ENCODE measurements at regions not wholly inside any gene's neighbourhood (a gene's known extent, or its start where the extent isn't known, plus 50 kb on each side); places are given as distances from the start of the nearest gene placed in this dataset.
"Not testable (repeated sequence)": the region's sequence is repeated elsewhere in the genome, so short reads cannot be mapped to it uniquely, and the experiment has no call there.

DNA sequence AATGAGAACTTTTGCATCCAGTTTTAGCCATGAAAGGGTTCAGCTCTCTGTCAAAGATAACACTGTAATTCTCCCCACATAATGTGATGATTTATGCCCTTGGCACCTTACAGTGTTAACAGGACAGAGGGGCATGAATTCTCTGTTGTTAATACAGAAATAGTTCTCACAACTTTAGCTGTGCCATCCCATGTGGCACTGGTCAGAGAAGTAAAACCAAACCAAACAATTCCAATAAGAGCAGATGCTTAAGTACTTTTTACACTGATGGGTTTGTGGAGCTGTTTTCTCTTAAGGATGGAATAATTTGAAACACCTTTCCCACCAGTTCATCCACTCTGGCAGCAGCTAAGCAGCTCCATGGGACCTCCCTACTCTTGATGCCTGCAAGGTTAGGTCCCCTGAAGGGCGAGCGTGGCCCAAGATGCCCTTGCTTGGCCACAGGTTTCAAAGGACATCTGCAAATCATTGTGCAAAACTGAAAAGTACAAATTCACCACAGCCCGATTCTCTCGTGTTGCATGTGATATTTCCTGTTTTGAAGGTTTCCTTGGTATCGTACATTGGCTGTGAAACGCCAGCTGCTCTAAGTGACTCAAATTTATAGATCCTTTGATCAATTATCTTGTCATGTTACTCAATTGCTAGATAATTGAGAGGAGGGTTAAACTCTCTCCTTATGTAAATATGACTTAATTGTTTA lies 82.5 kb upstream of the CREB5 start:
- Histone ChIP-seq H3K27me3 (ENCODE audit: control insufficient read depth, insufficient read depth, low read length) (no peaks in the 10 kb centered on the region), H3K4me3 (ENCODE audit: insufficient read depth, low read depth, low read length) (no peak overlapping the region), H3K36me3 (replicated peaks; ENCODE audit: control insufficient read depth, insufficient read depth, low read length) (no peaks in the 10 kb centered on the region)
- DNase-seq: no peak

DNA sequence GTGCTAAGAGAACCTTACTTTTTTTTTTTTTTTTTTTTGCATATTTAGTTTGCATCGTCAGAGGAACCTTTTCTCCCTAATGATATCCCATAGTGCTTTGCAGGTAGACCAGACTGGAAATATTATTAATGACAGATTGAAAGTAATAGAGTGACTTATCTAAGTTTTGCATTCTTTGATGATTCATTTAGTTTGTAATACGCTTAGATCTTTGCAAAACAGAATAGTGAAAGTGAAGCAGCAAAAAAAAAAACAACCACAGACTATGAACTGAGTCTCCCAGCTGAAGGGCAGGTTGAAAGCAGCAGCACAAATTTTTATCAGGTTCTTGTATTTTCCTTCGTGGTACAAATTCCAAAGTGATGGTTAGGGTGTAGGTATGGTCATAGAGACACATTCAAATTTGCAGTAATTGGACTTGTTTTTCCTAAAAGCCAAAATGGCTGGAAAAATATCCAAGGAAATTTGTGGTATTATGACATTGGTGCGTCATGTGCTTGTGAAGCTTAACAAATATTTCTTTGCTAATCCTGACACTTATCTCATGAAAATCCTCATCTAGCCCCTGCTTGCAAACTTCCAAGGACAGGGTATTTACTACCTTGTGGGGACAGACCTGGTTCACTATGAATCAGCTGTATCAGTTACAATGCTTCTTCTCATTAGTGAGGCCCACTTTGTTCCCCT lies 81.8 kb upstream of the CREB5 start:
- Histone ChIP-seq H3K4me3 (ENCODE audit: insufficient read depth, low read depth, low read length) (no peak overlapping the region), H3K36me3 (replicated peaks; ENCODE audit: control insufficient read depth, insufficient read depth, low read length) (no peaks in the 10 kb centered on the region), H3K27me3 (ENCODE audit: control insufficient read depth, insufficient read depth, low read length) (no peaks in the 10 kb centered on the region)
- DNase-seq: no peak

DNA sequence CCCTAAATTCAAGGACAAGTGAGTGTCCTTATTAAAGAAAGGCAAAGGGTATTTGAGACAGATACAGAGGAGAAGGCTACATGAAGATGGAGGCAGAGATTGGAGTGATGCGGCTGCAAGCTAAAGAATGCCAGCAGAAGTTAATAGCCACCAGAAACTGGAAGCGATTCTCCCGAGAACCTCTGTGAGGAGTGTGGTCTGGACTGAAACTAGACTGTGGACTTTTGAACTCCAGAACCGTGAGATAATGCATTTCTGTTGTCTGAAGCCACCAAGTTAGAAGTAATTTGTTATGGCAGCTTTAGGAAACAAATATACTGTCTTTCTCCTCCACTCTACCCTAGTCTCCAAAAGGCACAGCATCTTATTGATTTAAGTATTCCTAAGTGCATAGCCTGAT lies 80.3 kb upstream of the CREB5 start:
- no peak for DNase-seq
- H3K4me3 ChIP-seq (ENCODE audit: insufficient read depth, low read depth, low read length): no peak overlapping the region
- H3K27me3 ChIP-seq (ENCODE audit: control insufficient read depth, insufficient read depth, low read length): no peaks in the 10 kb centered on the region
- no peaks in the 10 kb centered on the region for H3K36me3 ChIP-seq (replicated peaks; ENCODE audit: control insufficient read depth, insufficient read depth, low read length)

DNA sequence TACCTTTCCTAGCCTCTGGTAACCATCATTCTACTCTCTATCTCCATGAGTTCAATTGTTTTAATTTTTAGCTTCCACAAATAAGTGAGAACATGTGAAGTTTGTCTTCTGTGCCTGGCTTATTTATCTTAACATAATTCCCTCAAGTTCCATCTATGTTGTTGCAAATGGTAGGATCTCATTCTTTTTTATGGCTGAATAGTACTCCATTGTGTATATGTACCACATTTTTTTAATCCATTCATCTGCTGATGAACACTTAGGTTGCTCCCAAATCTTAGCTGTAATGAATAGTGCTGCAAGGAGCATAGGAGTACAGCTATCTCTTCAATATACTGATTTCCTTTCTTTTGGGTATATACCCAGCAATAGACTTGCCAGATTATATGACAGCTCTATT lies 78.8 kb upstream of the CREB5 start:
- not testable (repeated sequence) for H3K36me3 ChIP-seq (replicated peaks; ENCODE audit: control insufficient read depth, insufficient read depth, low read length); H3K27me3 ChIP-seq (ENCODE audit: control insufficient read depth, insufficient read depth, low read length); DNase-seq; H3K4me3 ChIP-seq (ENCODE audit: insufficient read depth, low read depth, low read length)

DNA sequence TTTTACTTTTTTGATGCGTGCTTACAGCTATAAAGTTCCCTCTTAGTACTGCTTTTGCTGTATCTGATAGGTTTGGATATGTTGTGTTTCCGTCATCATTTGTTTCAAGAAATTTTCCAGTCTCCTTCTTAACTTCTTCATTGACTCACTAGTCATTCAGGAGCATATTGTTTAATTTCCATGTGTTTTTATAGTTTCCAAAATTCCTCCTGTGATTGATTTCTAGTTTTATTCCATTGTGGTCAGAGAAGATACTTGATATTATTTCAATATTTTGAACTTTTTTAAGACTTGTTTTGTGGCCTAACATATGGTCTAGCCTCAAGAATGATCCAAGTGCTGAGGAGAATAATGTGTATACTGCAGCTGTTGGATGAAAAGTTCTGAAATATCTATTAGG lies 75.5 kb upstream of the CREB5 start:
- H3K4me3 ChIP-seq (ENCODE audit: insufficient read depth, low read depth, low read length): no peak overlapping the region
- H3K36me3 ChIP-seq (replicated peaks; ENCODE audit: control insufficient read depth, insufficient read depth, low read length): no peaks in the 10 kb centered on the region
- no peaks in the 10 kb centered on the region for H3K27me3 ChIP-seq (ENCODE audit: control insufficient read depth, insufficient read depth, low read length)
- no peak for DNase-seq

DNA sequence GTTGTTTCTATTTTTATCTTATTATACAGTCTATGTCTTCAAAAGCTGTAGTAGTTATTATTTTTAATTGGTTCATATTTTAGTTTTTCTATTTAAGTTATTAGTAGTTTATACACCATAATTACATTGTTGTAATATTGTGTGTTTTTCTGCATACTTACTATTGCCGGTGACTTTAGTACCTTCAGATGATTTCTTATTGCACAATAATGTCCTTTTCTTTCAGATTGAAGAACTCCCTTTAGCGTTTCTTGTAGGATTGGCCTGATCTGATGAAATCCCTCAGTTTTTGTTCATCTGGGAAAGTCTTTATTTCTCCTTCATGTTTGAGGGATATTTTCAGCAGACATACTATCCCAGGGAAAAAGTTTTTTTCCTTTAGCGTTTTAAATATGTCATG lies 74.3 kb upstream of the CREB5 start:
- H3K36me3 ChIP-seq (replicated peaks; ENCODE audit: control insufficient read depth, insufficient read depth, low read length): no peaks in the 10 kb centered on the region
- no peak overlapping the region for H3K4me3 ChIP-seq (ENCODE audit: insufficient read depth, low read depth, low read length)
- DNase-seq: no peak
- no peaks in the 10 kb centered on the region for H3K27me3 ChIP-seq (ENCODE audit: control insufficient read depth, insufficient read depth, low read length)

DNA sequence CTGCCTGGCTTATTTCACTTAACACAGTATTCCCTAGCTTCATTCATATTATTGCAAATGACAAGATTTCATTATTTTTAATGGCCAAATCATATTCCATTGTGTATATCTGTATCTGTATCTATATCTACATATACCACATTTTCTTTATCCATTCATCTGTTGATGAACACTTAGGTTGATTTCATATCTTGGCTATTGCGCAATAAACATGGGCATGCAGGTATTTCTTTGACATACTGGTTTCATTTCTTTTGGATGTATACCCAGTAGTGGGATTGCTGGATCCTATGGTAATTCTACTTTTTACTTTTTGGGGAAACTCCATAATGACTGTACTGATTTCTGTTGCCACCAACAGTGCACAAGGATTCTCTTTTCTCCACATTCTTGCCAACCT lies 68.9 kb upstream of the CREB5 start:
- Histone ChIP-seq H3K36me3 (replicated peaks; ENCODE audit: control insufficient read depth, insufficient read depth, low read length) (no peaks in the 10 kb centered on the region), H3K27me3 (ENCODE audit: control insufficient read depth, insufficient read depth, low read length) (no peaks in the 10 kb centered on the region), H3K4me3 (ENCODE audit: insufficient read depth, low read depth, low read length) (no peak overlapping the region)
- no peak for DNase-seq

DNA sequence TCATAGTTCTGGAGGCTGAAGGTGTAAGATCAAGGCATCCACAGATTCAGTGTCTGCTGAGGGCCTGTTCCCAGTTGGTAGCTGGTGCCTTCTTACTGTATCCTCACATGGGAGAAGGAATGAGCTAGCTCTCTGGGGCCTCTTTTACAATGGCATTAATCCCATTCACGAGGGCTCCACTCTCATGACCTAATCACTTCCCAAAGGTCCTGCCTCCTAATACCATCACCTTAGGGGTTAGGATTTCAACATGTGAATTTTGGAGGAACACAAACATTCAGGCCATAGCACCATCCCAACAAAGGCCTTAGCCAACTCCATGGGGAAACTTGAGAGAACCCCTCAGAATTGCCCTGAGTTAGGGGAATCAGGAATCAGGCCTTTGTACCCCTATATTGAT lies 66.1 kb upstream of the CREB5 start:
- no peak overlapping the region for H3K4me3 ChIP-seq (ENCODE audit: insufficient read depth, low read depth, low read length)
- no peak for DNase-seq
- no peaks in the 10 kb centered on the region for H3K27me3 ChIP-seq (ENCODE audit: control insufficient read depth, insufficient read depth, low read length)
- H3K36me3 ChIP-seq (replicated peaks; ENCODE audit: control insufficient read depth, insufficient read depth, low read length): no peaks in the 10 kb centered on the region

DNA sequence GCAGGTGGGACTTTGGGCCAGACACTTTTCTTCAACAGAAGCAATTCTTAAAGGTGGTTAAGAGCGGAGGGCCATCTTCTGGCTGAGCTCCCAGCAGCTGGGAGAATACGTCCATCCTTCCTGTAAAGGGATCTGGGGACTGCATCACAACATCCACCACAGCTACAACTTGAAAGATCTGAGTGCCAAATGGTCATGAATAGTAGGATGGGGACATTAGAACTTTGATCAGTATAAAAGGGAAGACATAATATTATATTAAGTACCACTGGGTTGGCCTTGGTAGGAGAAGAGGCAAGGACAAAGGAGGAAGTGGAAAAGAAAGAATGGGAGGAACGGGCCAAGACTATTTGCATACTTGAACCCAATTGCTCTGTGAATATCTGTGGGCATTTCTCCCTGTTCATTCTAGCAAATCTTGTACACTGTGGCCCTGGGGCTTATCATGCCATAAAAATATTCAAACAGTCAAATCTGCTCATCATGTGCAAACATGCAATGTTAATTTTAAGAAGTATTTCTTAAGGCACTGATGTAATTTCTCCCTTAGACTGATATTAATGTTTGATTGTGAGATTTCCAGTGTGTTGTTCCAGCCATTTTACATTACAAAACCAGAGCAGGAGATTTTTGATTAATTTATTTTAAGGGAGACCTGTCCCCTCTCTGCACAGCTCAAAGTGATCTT lies 65.5 kb upstream of the CREB5 start:
- no peak for DNase-seq
- Histone ChIP-seq H3K36me3 (replicated peaks; ENCODE audit: control insufficient read depth, insufficient read depth, low read length) (no peaks in the 10 kb centered on the region), H3K4me3 (ENCODE audit: insufficient read depth, low read depth, low read length) (no peak overlapping the region), H3K27me3 (ENCODE audit: control insufficient read depth, insufficient read depth, low read length) (no peaks in the 10 kb centered on the region)

DNA sequence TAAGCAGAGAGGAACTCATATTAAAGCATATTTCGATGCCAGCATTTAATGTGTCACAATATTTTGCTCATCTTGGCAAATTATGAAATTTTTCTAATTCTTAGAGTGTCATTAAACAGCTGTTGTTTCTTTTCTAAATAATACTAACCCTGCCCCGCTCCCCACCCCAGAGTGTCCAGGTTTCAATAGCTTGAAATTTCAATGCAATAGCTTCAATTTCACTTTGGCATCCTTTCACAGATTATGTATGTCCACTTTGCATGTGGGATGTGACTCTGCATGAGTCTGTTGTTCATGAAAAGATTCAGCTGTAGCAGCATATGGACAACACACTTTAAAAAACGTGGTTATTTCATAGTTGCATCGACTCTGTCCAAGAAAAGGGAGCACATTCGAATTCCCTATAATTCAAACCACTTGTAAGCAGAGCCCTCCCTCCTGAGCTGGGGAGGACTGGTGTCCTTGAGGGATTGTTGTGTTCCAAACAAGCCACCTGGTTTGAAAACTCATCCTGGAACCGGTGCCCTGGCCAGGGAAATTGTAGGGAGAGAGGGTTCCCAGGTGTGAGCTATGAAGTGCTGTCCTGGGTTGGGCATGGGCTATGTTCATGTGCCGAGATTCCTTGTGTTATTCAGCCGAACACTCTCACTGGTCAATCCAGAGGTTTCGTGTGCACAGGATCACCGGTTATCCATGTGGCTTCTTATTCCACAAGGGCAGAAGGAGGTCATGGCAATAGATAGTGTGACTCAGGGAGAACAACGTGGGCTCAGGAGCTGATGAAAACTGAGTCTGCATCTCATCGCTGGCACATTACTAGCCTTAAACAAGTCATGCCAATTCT lies 64.6 kb upstream of the CREB5 start:
- H3K36me3 ChIP-seq (replicated peaks; ENCODE audit: control insufficient read depth, insufficient read depth, low read length): no peaks in the 10 kb centered on the region
- H3K27me3 ChIP-seq (ENCODE audit: control insufficient read depth, insufficient read depth, low read length): no peaks in the 10 kb centered on the region
- no peak overlapping the region for H3K4me3 ChIP-seq (ENCODE audit: insufficient read depth, low read depth, low read length)
- DNase-seq: no peak

DNA sequence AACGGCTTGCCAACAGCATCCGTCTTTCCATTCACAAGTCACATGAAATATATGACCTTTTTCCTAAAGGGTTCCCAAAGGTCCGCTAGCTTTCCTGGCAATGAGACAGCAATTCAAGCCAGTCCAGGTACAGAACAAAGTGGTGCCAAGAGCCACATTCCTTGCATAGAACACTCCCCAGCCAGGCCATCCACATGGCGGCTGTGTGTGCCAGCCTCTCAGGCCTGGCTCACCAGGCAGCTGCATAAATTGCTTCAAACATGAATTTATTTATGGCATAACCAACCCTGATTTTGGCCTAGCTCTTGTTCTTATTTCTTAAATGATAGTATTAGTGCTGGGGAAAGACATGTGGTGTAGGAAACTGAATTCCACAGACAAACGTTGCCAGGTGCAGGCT lies 63.7 kb upstream of the CREB5 start:
- no peak overlapping the region for H3K4me3 ChIP-seq (ENCODE audit: insufficient read depth, low read depth, low read length)
- no peak for DNase-seq
- H3K36me3 ChIP-seq (replicated peaks; ENCODE audit: control insufficient read depth, insufficient read depth, low read length): no peaks in the 10 kb centered on the region
- H3K27me3 ChIP-seq (ENCODE audit: control insufficient read depth, insufficient read depth, low read length): no peaks in the 10 kb centered on the region

DNA sequence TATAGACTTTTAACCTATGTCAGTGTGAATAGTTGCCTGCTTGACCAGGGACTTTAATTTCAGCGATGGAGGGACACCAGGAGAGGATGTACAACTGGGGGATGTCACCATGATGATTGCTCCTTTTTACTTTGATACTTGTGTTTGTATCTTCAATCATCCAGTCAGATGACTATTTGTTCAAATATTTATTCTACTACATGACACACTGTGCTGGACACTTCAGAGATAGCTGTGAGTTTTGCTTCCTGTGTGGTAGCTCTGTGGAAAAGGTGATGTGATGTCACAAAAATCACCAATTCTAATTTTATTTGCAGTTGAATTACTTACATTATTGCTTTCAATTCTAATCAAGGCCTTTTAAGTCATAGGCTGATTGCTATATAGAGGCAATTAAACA lies 62.7 kb upstream of the CREB5 start:
- H3K27me3 ChIP-seq (ENCODE audit: control insufficient read depth, insufficient read depth, low read length): no peaks in the 10 kb centered on the region
- no peaks in the 10 kb centered on the region for H3K36me3 ChIP-seq (replicated peaks; ENCODE audit: control insufficient read depth, insufficient read depth, low read length)
- DNase-seq: no peak
- H3K4me3 ChIP-seq (ENCODE audit: insufficient read depth, low read depth, low read length): no peak overlapping the region

DNA sequence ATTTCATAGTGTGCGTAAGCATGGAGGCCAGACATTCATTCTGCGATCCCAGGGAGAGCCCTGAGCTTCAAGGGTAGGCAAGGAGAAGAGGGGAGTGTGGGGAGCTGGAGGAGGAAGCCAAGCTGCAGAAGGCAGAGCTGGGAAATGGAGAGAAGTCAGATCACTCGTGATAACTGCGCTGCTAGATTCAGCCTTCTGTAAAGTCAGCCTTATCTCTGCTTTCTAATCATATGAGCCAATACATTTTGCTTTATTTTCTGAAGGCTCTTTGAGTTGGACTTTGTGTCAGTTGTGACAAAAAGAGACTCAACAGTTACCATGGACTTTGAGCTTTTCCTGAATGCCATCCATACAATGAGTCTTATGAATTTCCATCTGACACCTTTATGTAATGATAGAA lies 61.7 kb upstream of the CREB5 start:
- no peak for DNase-seq
- no peaks in the 10 kb centered on the region for H3K36me3 ChIP-seq (replicated peaks; ENCODE audit: control insufficient read depth, insufficient read depth, low read length)
- H3K27me3 ChIP-seq (ENCODE audit: control insufficient read depth, insufficient read depth, low read length): no peaks in the 10 kb centered on the region
- H3K4me3 ChIP-seq (ENCODE audit: insufficient read depth, low read depth, low read length): no peak overlapping the region

DNA sequence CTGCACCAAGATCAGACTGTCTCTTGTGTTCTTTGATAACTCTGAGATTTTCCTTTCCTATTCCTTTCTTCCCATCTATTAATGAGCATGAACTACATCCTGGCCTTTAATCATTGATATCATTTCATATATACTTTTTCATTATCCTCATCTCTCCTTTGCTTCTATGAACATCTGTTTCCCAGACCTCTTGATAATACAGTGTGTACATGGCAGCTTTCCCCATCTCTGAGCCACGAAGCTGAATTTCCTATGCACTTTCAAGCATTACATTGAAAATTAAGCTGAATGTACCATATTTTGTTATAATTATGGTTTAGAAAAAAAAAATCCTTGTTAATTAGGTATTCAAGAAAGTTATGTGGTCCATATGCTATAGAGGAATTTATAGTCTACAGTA lies 60.9 kb upstream of the CREB5 start:
- Histone ChIP-seq H3K36me3 (replicated peaks; ENCODE audit: control insufficient read depth, insufficient read depth, low read length) (no peaks in the 10 kb centered on the region), H3K4me3 (ENCODE audit: insufficient read depth, low read depth, low read length) (no peak overlapping the region), H3K27me3 (ENCODE audit: control insufficient read depth, insufficient read depth, low read length) (no peaks in the 10 kb centered on the region)
- DNase-seq: no peak
